ENCODE measurements at regions not wholly inside any gene's neighbourhood (a gene's known extent, or its start where the extent isn't known, plus 50 kb on each side); places are given as distances from the start of the nearest gene placed in this dataset.

GRCh38 chr12:24455811-24456210 lies 493.1 kb downstream of the BCAT1 start:
- TF ChIP-seq POLR2A (IDR thresholded peaks at IDR 0.05; ENCODE audit: low read depth, low read length), result no peak
- TF ChIP-seq CTCF (conservative IDR thresholded peaks at IDR 0.05; ENCODE audit: low read depth, low read length), result no peak
- no peak for TF ChIP-seq RFX5 (IDR thresholded peaks at IDR 0.05; ENCODE audit: low read depth, low read length)
- TF ChIP-seq MAZ (IDR thresholded peaks at IDR 0.05; ENCODE audit: borderline replicate concordance, low read depth, low read length), result no peak
- TF ChIP-seq MXI1 (IDR thresholded peaks at IDR 0.05; ENCODE audit: borderline replicate concordance, low read depth, low read length), result no peak

Measured in IMR-90 (cell line).